Astrocyte of the hippocampus (primary cell): ENCODE measurements at regions not wholly inside any gene's neighbourhood (a gene's known extent, or its start where the extent isn't known, plus 50 kb on each side); places are given as distances from the start of the nearest gene placed in this dataset.
"Not testable (repeated sequence)": the region's sequence is repeated elsewhere in the genome, so short reads cannot be mapped to it uniquely, and the experiment has no call there.

Experiments
- DNase-seq: peaks from one replicate; pipeline ENCODE4 v3.0.0; 2011; ENCODE audit warnings: low read depth, low spot score

DNA sequence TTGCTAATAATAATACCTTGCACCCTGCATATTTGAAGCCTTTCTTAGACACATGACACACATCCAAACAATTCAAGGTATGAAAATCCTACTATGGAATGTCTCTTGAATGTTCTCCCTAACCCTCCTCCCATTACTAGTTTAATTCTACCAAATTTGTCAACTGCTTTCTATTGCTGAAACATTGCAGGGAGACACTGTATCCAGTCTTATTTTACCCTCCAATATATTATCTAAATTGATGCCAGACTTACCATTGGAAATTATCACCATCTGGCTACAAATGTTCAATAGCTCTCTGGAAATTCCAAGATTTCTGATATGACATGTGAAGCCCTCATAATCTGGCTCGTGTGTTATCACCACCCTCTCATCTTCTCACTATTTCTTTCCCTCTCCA, 1027.3 kb upstream of the CITED2 start:
- peak; percentile 44 for DNase-seq

- DNase-seq: no peak
Measured at GRCh38 chr6:140398076-140398475, 1023.6 kb upstream of the CITED2 start.

- no peak for DNase-seq
Measured at GRCh38 chr6:140397106-140397505, 1022.7 kb upstream of the CITED2 start.

DNA sequence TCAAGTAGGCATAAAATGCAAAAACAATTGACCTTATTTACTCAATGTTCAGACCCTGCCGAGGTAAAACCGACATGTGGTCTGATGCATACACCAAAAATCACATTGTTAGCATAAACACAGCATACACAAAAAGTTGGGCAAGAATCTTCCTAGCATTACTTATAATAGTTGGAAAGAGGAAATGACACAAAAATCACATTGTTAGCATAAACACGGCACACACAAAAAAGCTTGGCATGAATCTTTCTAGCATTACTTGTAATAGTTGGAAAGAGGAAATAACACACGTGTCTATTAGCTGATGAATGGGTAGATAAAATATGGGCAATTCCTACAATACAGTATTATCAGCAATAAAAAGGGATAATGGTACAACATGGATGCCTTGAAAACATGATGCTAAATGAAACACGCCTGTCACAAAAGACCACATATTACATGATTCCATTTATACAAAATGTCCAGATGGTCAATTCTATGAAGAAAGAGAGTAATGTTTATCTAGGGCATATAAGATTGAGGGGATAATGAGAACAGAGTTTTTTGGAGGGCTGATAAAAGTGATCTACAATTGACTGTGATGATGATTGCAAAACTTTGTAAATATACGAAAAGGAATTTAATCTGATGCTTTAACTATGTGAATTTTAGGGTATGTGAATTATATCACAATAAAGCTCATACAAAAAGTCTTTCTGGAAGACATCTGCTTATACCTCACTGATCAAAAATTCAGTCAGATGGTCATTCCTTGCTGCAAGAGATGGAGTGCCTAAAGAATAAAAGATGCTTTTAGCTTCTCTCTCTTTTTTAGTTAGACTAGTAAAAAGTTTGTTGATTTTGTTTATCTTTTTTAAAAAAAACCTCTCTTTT, 1019.5 kb upstream of the CITED2 start:
- DNase-seq: no peak

DNA sequence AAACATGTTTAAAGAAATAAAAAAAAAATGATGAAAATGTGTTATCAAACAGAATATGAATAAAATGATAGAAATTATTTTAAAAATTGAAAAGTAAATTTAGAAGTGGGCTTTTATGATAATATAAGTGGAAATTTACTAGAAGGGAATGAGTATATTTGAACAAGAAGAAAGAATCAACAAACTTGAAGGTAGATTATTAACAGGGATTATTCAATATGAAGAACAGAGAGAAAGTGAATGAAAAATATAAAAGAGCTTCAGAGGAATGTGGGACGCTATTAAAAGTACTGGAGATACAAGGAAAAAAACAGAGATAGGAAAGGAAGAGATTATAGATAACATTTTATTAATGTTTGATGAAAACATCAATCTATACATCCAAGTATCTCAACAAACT, 1014.4 kb upstream of the CITED2 start:
- DNase-seq: no peak

DNA sequence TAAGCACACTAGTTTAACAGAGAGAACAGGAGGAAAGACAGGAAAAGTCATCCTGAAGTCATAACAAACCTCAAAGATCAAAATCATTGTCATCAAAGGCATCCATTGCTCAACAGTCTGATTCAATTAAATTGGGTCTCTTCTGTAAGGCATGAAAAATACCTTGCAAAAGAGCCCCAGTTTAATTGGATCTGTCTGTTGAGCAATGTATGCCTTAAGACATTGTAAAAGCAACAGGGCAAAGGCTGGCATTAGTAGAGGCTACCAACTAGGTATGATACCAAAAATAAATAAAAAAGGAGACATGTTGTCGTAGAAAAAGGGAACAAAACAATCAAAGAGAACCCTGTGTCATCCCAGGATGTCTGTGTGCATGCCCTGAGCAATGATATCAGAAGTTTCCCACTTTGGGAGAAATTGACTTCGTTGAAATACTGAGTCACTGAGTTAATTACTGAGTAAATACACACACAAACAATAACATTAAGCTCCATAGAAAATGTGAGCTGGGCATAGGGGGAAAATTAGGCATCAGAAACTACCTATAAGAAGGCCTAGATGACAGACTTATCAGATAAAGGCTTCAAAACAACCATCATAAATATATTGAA, 1013.8 kb upstream of the CITED2 start:
- DNase-seq: no peak

- DNase-seq: no peak
Measured at GRCh38 chr6:140385679-140386078, 1011.2 kb upstream of the CITED2 start.

- no peak for DNase-seq
Measured at GRCh38 chr6:140382355-140382754, 1007.9 kb upstream of the CITED2 start.

- no peak for DNase-seq
Measured at GRCh38 chr6:140380427-140381218, 1006.2 kb upstream of the CITED2 start.

GRCh38 chr6:140379919-140380318, 1005.5 kb upstream of the CITED2 start:
- no peak for DNase-seq

DNA sequence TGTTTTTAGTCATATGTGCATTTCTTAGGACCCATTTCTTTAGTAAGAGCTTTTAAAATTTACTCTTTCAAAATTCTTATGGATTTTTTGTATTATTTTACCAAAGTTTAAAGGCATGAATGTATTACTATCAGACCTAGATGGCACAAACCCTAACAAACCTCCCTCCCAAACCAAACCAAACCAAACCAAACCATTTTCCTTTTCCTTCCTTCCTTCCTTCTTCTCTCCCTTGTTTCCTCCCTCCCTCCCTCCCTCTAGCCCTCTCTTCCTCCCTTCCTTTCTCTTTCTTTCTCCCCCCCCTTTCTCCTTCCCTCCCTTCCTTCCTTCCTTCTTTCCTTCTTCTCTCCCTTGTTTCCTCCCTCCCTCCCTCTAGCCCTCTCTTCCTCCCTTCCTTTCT, 1001.8 kb upstream of the CITED2 start:
- no peak for DNase-seq

- DNase-seq: not testable (repeated sequence)
Measured at GRCh38 chr6:140373728-140374127, 999.3 kb upstream of the CITED2 start.

DNA sequence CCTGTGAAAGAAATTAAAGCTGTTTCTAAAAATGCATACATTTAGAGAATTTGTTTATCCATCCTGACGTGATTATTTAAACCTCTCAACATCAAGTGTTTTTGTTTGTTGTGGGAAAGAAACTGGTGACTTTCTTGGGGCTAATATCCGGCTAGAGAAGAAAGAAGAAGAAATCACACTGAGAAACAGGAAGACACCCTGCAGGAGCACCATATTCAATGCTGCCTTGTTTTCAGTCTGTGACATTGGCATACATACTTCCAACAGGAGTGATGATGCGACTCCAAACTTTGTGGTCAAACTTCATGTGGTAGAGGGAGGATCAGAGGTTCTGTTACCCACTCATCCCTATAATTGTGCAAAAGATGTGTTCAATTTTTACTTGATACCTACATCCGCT, 997.6 kb upstream of the CITED2 start:
- DNase-seq: no peak

DNA sequence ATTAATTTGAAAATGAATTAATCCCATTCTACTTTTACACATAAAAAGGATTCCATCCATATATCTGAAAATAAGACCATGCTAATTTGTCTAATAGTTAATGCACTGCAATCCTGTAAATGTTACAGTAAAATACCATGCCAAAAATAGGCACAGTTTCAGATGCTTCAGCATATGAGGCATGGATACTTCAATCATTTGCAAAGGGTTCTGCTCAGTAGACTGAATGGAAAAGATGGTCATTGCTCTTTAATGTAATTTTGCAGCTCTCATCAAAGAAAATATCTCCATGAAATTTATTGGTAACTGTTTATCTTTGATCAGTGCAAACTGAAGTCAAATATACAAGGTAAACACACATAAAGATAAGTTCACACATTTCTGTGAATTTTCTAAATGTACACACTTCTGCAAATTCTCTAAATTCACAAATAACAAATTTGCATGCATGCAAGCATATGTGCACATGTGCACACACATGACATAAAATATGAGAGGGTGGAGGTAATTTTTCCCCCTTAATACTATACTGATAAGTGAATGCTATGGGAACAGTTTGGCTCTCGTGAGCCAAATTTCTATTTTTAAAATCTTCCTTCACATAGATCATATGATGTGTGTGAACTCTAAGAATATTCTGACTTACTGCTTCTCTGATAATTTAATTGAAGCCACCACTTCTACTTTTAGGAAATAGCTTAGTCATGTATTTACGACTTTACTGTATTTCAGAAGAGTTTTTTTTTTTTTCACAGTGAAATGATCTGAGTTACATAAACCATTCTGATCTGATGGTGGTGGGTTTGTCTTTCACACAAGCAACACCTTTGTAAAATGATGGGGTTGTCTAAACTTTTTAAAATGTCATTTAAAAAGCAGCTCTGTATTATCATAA, 996.8 kb upstream of the CITED2 start:
- no peak for DNase-seq

GRCh38 chr6:140370441-140370840, 996.0 kb upstream of the CITED2 start:
- DNase-seq: no peak

- DNase-seq: peak; percentile 84
Measured at GRCh38 chr6:140366991-140367390, 992.5 kb upstream of the CITED2 start.

DNA sequence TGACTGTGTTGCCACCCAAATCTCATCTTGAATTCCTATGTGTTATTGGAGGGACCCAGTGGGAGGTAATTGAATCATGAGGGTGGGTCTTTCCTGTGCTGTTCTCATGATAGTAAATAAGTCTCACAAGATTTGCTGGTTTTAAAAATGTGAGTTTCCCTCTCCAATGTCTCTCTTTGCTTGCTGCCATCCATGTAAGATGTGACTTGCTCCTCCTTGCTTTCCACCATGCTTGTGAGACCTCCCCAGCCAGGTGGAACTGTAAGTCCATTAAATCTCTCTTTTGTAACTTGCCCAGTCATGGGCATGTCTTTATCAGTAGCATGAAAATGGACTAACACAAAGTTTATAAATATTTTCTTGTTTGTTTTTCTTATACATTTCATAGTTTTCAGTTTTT, 990.5 kb upstream of the CITED2 start:
- no peak for DNase-seq

DNA sequence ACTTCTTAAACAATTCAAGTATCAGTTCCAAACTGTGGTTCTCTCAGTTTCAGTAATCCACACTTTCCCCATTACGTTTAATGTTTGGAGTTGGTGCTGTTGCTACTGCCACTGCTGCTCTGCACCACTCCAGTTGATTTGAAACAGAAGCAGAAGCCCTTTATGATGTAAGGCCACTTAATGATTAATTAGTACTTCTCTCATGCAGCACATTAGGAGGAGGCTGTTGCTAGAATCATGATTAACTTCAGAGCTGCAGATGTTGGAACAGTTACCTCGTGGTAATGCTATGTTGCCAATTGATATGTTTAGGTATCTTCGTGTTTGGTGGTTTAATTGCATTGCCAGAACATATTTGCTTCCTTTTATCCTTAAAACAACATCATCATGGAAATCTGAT, 986.2 kb upstream of the CITED2 start:
- DNase-seq: peak; percentile 18

GRCh38 chr6:140355476-140355875, 981.0 kb upstream of the CITED2 start:
- no peak for DNase-seq

DNA sequence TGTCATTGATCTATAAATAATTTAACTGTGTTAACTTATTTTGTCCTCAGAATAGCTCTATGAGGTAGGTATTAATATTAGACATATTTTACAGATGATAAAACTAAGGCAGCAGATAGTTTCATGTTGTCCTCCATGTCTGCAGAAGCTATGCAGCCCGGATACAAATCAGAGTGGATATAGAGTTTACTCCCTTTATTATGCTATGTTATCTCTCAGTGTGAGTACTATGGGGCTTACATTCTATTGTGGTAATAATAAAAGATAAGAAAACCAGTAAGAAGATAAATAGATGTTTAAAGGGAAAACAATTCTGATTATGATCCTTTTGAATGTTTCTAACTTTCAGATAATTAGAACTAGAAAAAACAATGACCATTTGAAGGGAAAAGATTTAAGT, 979.8 kb upstream of the CITED2 start:
- no peak for DNase-seq

DNA sequence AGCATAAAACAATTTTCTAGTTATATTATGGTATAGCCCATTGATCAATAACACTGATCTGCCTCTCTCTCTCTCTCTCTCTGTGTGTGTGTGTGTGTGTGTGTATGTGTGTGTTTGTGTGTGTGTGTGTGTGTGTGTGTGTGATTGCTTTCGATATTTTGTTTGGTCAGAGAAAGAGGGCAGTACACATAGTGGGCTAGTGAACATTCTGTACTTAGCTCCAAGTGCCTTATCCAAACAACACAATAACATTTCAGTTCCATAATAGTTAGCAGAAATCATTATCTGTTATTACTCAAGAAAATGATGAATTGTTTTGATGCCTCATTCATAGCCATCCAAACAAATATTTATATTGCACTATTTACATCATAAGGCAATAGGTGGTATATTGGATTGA, 979.1 kb upstream of the CITED2 start:
- no peak for DNase-seq
